Sigmoid colon (tissue), 4 donors: ENCODE measurements at regions not wholly inside any gene's neighbourhood (a gene's known extent, or its start where the extent isn't known, plus 50 kb on each side); places are given as distances from the start of the nearest gene placed in this dataset.

Experiments
- EP300 ChIP-seq, 4 donors: sonication (generic); formaldehyde crosslinking; IDR thresholded peaks; one replicate each; pipeline ENCODE4 v1.6.1; 2017; ENCODE audit warnings: antibody characterized with exemption in 4 of 4
- POLR2A ChIP-seq, 2 donors: fragments of 450-650 bp; IDR thresholded peaks; one replicate each; pipeline ENCODE4 v1.6.1; 2016; ENCODE audit warnings: antibody characterized with exemption in 2 of 2, mild to moderate bottlenecking in 2 of 2, moderate library complexity in 2 of 2
- POLR2AphosphoS5 ChIP-seq, 4 donors: sonication (generic); formaldehyde crosslinking; IDR thresholded peaks; one replicate each; pipeline ENCODE4 v1.6.1; 2017; ENCODE audit warnings: antibody characterized with exemption in 4 of 4
- TF ChIP-seq, protein P1 (sequence below), 4 experiments: fragments of 450-650 bp in 3 of 4; fragments of 200-600 bp in 1 of 4; IDR thresholded peaks; one replicate each; pipeline ENCODE4 v1.5.1; 2016 to 2019; ENCODE audit warnings: antibody characterized with exemption in 4 of 4, mild to moderate bottlenecking in 3 of 4, moderate library complexity in 2 of 4

GRCh38 chr6:33857932-33858475, 54.2 kb upstream of the MLN start:
- TF ChIP-seq, protein P1, sequence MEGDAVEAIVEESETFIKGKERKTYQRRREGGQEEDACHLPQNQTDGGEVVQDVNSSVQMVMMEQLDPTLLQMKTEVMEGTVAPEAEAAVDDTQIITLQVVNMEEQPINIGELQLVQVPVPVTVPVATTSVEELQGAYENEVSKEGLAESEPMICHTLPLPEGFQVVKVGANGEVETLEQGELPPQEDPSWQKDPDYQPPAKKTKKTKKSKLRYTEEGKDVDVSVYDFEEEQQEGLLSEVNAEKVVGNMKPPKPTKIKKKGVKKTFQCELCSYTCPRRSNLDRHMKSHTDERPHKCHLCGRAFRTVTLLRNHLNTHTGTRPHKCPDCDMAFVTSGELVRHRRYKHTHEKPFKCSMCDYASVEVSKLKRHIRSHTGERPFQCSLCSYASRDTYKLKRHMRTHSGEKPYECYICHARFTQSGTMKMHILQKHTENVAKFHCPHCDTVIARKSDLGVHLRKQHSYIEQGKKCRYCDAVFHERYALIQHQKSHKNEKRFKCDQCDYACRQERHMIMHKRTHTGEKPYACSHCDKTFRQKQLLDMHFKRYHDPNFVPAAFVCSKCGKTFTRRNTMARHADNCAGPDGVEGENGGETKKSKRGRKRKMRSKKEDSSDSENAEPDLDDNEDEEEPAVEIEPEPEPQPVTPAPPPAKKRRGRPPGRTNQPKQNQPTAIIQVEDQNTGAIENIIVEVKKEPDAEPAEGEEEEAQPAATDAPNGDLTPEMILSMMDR (IDR thresholded peaks at IDR 0.05), result no peak
- TF ChIP-seq EP300 (IDR thresholded peaks at IDR 0.05) (no peak), POLR2AphosphoS5 (IDR thresholded peaks at IDR 0.05) (no peak), POLR2A (IDR thresholded peaks at IDR 0.05) (no peak)
